Astrocyte (in vitro differentiated cells and primary cell): ENCODE measurements at regions not wholly inside any gene's neighbourhood (a gene's known extent, or its start where the extent isn't known, plus 50 kb on each side); places are given as distances from the start of the nearest gene placed in this dataset.
"Not testable (repeated sequence)": the region's sequence is repeated elsewhere in the genome, so short reads cannot be mapped to it uniquely, and the experiment has no call there.

ENCODE experiments used
- DNase-seq: peaks from one replicate; pipeline ENCODE4 v3.0.0-alpha.2; 2010; ENCODE audit warnings: low read depth
- FAIRE-seq: peaks from 2 replicates; lab custom pipeline; 2011; peaks lifted over from hg19 to GRCh38; lab: Jason Lieb, UNC
- H2AFZ ChIP-seq: 2 replicates; pipeline ENCODE4 v1.6.0; 2012; ENCODE audit warnings: low read depth, low read length, inconsistent platforms
- H3K27ac ChIP-seq: 2 replicates; pipeline ENCODE4 v1.5.1; 2011; ENCODE audit warnings: low read depth, low read length, inconsistent platforms
- H3K27me3 ChIP-seq: 2 replicates; pipeline ENCODE4 v1.6.0; 2011; ENCODE audit warnings: low read length, inconsistent platforms; ENCODE audit not compliant: insufficient read depth
- H3K36me3 ChIP-seq: 2 replicates; pipeline ENCODE4 v1.5.1; 2011; ENCODE audit warnings: low read length, inconsistent platforms; ENCODE audit not compliant: insufficient read depth
- H3K4me1 ChIP-seq: 2 replicates; pipeline ENCODE4 v1.5.1; 2011; ENCODE audit warnings: low read length, inconsistent platforms; ENCODE audit not compliant: insufficient read depth
- H3K4me2 ChIP-seq: 2 replicates; pipeline ENCODE4 v1.6.0; 2012; ENCODE audit warnings: low read length, inconsistent platforms
- H3K4me3 ChIP-seq: 2 replicates; pipeline ENCODE4 v1.5.1; 2011; ENCODE audit warnings: low read depth, mild to moderate bottlenecking, low read length, inconsistent platforms; ENCODE audit not compliant: insufficient read depth
- H3K79me2 ChIP-seq: 2 replicates; pipeline ENCODE4 v1.6.0; 2012; ENCODE audit warnings: mild to moderate bottlenecking, low read length, inconsistent platforms; ENCODE audit not compliant: insufficient read depth
- H3K9ac ChIP-seq: 2 replicates; pipeline ENCODE4 v1.6.0; 2012; ENCODE audit warnings: mild to moderate bottlenecking, low read length, inconsistent platforms
- H3K9me3 ChIP-seq: 2 replicates; pipeline ENCODE4 v1.5.1; 2012; ENCODE audit warnings: low read depth, mild to moderate bottlenecking, low read length, inconsistent platforms; ENCODE audit not compliant: insufficient read depth
- H4K20me1 ChIP-seq: 2 replicates; pipeline ENCODE4 v1.6.0; 2012; ENCODE audit warnings: low read length, inconsistent platforms; ENCODE audit not compliant: insufficient read depth
- H3K27ac Mint-ChIP-seq: one replicate; pipeline ENCODE4 v1.8.0; 2021; ENCODE audit warnings: mild to moderate bottlenecking, mixed read lengths; ENCODE audit not compliant: unreplicated experiment
- H3K27me3 Mint-ChIP-seq: one replicate; pipeline ENCODE4 v1.8.0; 2021; ENCODE audit warnings: low read depth, mixed read lengths; ENCODE audit not compliant: unreplicated experiment
- H3K36me3 Mint-ChIP-seq: one replicate; pipeline ENCODE4 v1.8.0; 2021; ENCODE audit warnings: low read depth, mixed read lengths; ENCODE audit not compliant: unreplicated experiment
- H3K4me1 Mint-ChIP-seq: one replicate; pipeline ENCODE4 v1.8.0; 2021; ENCODE audit warnings: low read depth, mixed read lengths; ENCODE audit not compliant: unreplicated experiment
- H3K4me3 Mint-ChIP-seq: one replicate; pipeline ENCODE4 v1.8.0; 2021; ENCODE audit warnings: mild to moderate bottlenecking, moderate library complexity, mixed read lengths; ENCODE audit not compliant: unreplicated experiment
- H3K9me3 Mint-ChIP-seq: one replicate; pipeline ENCODE4 v1.8.0; 2021; ENCODE audit warnings: mild to moderate bottlenecking, mixed read lengths; ENCODE audit not compliant: unreplicated experiment
- CTCF ChIP-seq: IDR thresholded peaks from 2 replicates; pipeline ENCODE4 v1.5.1; 2011; ENCODE audit warnings: low read depth, mild to moderate bottlenecking, inconsistent platforms, low read length, moderate library complexity; ENCODE audit not compliant: insufficient read depth
- EZH2 ChIP-seq: IDR thresholded peaks from 2 replicates; pipeline ENCODE4 v1.6.1; 2012; ENCODE audit warnings: mild to moderate bottlenecking, low read length, inconsistent platforms; ENCODE audit not compliant: insufficient read depth

GRCh38 chr14:43548368-43548767 lies 958.7 kb downstream of the FSCB start:
- Mint-ChIP-seq H3K9me3 (no peaks in the 10 kb centered on the region), H3K4me1 (no peaks in the 10 kb centered on the region)
- no peak for DNase-seq

GRCh38 chr14:43547596-43547995 lies 959.5 kb downstream of the FSCB start:
- H3K4me2 ChIP-seq, H3K36me3 Mint-ChIP-seq, H3K9me3 ChIP-seq, H3K4me3 ChIP-seq, FAIRE-seq, H3K27ac ChIP-seq, H3K4me1 Mint-ChIP-seq, H2AFZ ChIP-seq, H3K27me3 ChIP-seq, H3K9me3 Mint-ChIP-seq, H3K36me3 ChIP-seq, H3K79me2 ChIP-seq, H3K4me1 ChIP-seq, H3K27ac Mint-ChIP-seq, H3K4me3 Mint-ChIP-seq, H3K9ac ChIP-seq, H3K27me3 Mint-ChIP-seq, H4K20me1 ChIP-seq, DNase-seq: not testable (repeated sequence)

More at GRCh38 chr14:43548368-43548767, 958.7 kb downstream of the FSCB start:
- no peak for TF ChIP-seq CTCF
- TF ChIP-seq EZH2, result no peak
- Histone ChIP-seq H3K27me3 (no peaks in the 10 kb centered on the region), H3K4me3 (no peak overlapping the region), H3K36me3 (no peaks in the 10 kb centered on the region), H3K9ac (no peak overlapping the region), H4K20me1 (no peaks in the 10 kb centered on the region), H2AFZ (no peak overlapping the region), H3K27ac (no peak overlapping the region), H3K4me1 (no peaks in the 10 kb centered on the region), H3K9me3 (no peaks in the 10 kb centered on the region), H3K79me2 (no peaks in the 10 kb centered on the region), H3K4me2 (no peak overlapping the region)
- Mint-ChIP-seq H3K27me3 (no peaks in the 10 kb centered on the region), H3K27ac (no peak overlapping the region), H3K4me3 (no peak overlapping the region), H3K36me3 (no peaks in the 10 kb centered on the region)
- FAIRE-seq, result no peak

GRCh38 chr14:43541356-43541755 lies 965.7 kb downstream of the FSCB start:
- Mint-ChIP-seq H3K4me3 (no peak overlapping the region), H3K27ac (no peak overlapping the region), H3K27me3 (no peaks in the 10 kb centered on the region), H3K36me3 (no peaks in the 10 kb centered on the region), H3K9me3 (no peaks in the 10 kb centered on the region), H3K4me1 (no peaks in the 10 kb centered on the region)
- Histone ChIP-seq H3K9ac (no peak overlapping the region), H4K20me1 (no peaks in the 10 kb centered on the region), H3K79me2 (no peaks in the 10 kb centered on the region), H3K27ac (no peak overlapping the region), H3K4me3 (no peak overlapping the region), H3K27me3 (no peaks in the 10 kb centered on the region), H2AFZ (no peak overlapping the region), H3K4me1 (no peaks in the 10 kb centered on the region), H3K9me3 (peaks cover 5% of the 10 kb centered on the region), H3K36me3 (no peaks in the 10 kb centered on the region), H3K4me2 (no peak overlapping the region)
- DNase-seq (no peak), FAIRE-seq (no peak)
- TF ChIP-seq CTCF, result no peak
- TF ChIP-seq EZH2, result no peak
